ENCODE measurements at regions not wholly inside any gene's neighbourhood (a gene's known extent, or its start where the extent isn't known, plus 50 kb on each side); places are given as distances from the start of the nearest gene placed in this dataset.

DNA sequence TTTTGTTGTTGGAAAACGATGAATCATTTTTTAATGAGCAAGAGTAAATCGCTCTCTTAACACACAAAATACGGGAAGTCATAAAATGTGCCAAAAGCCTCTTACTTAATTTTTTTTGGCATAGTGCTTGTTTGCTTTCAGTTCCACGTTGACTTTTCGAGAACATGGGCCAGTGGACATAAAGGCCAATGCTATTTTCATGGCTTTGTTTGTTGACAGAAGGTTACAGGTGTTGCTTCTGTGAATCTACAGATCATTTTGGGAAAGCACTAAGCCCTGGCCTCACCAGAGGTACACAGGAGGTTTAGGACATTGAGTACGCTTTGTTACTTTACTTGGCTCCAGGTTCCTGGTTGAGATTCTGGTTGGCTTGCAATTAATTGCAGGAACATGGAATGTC lies 199.4 kb upstream of the HMCN1 start:
- TF ChIP-seq, protein P1, sequence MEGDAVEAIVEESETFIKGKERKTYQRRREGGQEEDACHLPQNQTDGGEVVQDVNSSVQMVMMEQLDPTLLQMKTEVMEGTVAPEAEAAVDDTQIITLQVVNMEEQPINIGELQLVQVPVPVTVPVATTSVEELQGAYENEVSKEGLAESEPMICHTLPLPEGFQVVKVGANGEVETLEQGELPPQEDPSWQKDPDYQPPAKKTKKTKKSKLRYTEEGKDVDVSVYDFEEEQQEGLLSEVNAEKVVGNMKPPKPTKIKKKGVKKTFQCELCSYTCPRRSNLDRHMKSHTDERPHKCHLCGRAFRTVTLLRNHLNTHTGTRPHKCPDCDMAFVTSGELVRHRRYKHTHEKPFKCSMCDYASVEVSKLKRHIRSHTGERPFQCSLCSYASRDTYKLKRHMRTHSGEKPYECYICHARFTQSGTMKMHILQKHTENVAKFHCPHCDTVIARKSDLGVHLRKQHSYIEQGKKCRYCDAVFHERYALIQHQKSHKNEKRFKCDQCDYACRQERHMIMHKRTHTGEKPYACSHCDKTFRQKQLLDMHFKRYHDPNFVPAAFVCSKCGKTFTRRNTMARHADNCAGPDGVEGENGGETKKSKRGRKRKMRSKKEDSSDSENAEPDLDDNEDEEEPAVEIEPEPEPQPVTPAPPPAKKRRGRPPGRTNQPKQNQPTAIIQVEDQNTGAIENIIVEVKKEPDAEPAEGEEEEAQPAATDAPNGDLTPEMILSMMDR (IDR thresholded peaks at IDR 0.05), result no peak
- no peak for TF ChIP-seq POLR2A (IDR thresholded peaks at IDR 0.05)
